ENCODE measurements at regions not wholly inside any gene's neighbourhood (a gene's known extent, or its start where the extent isn't known, plus 50 kb on each side); places are given as distances from the start of the nearest gene placed in this dataset.

GRCh38 chr1:213570487-213570886 lies 417.3 kb upstream of the PROX1 start:
- Mint-ChIP-seq H3K27ac (no peak overlapping the region), H3K9me3 (peaks cover 22% of the 10 kb centered on the region), H3K4me1 (no peaks in the 10 kb centered on the region), H3K27me3 (ENCODE audit: low read depth) (no peaks in the 10 kb centered on the region; the same call in 1 of the 2 replicates), H3K36me3 (peaks cover 14% of the 10 kb centered on the region), H3K4me3 (no peak overlapping the region)
- POLR2A ChIA-PET, result no interaction called here
- ATAC-seq, result no peak
- CTCF ChIA-PET, result no interaction called here
- no peak for DNase-seq (ENCODE audit: low spot score)
- TF ChIP-seq ELF4 (CRISPR knock-in tag; IDR thresholded peaks at IDR 0.05; ENCODE audit: low read depth) (no peak), RORB (CRISPR knock-in tag; IDR thresholded peaks at IDR 0.05) (no peak), AFF4 (CRISPR knock-in tag; IDR thresholded peaks at IDR 0.05; ENCODE audit: borderline replicate concordance) (no peak), ATF1 (CRISPR knock-in tag; IDR thresholded peaks at IDR 0.05) (no peak), ATF2 (CRISPR knock-in tag; IDR thresholded peaks at IDR 0.05; ENCODE audit: borderline replicate concordance, low read depth) (no peak), HMGXB4 (CRISPR knock-in tag; IDR thresholded peaks at IDR 0.05) (no peak), ZNF532 (CRISPR knock-in tag; IDR thresholded peaks at IDR 0.05; ENCODE audit: borderline replicate concordance) (no peak), ZNF219 (CRISPR knock-in tag; IDR thresholded peaks at IDR 0.05; ENCODE audit: borderline replicate concordance) (no peak), ZNF138 (CRISPR knock-in tag; conservative IDR thresholded peaks at IDR 0.05) (no peak), NFYB (CRISPR knock-in tag; conservative IDR thresholded peaks at IDR 0.05; ENCODE audit: low read depth) (no peak), NFE2L1 (CRISPR knock-in tag; IDR thresholded peaks at IDR 0.05) (no peak), TCF7 (CRISPR knock-in tag; IDR thresholded peaks at IDR 0.05; ENCODE audit: low read depth) (no peak), GTF2I (CRISPR knock-in tag; conservative IDR thresholded peaks at IDR 0.05) (no peak), KAT7 (CRISPR knock-in tag; IDR thresholded peaks at IDR 0.05; ENCODE audit: borderline replicate concordance) (no peak)
- TF ChIP-seq, protein P1, sequence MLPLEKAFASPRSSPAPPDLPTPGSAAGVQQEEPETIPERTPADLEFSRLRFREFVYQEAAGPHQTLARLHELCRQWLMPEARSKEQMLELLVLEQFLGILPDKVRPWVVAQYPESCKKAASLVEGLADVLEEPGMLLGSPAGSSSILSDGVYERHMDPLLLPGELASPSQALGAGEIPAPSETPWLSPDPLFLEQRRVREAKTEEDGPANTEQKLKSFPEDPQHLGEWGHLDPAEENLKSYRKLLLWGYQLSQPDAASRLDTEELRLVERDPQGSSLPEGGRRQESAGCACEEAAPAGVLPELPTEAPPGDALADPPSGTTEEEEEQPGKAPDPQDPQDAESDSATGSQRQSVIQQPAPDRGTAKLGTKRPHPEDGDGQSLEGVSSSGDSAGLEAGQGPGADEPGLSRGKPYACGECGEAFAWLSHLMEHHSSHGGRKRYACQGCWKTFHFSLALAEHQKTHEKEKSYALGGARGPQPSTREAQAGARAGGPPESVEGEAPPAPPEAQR (CRISPR knock-in tag; IDR thresholded peaks at IDR 0.05), result no peak
- TF ChIP-seq, protein P2, sequence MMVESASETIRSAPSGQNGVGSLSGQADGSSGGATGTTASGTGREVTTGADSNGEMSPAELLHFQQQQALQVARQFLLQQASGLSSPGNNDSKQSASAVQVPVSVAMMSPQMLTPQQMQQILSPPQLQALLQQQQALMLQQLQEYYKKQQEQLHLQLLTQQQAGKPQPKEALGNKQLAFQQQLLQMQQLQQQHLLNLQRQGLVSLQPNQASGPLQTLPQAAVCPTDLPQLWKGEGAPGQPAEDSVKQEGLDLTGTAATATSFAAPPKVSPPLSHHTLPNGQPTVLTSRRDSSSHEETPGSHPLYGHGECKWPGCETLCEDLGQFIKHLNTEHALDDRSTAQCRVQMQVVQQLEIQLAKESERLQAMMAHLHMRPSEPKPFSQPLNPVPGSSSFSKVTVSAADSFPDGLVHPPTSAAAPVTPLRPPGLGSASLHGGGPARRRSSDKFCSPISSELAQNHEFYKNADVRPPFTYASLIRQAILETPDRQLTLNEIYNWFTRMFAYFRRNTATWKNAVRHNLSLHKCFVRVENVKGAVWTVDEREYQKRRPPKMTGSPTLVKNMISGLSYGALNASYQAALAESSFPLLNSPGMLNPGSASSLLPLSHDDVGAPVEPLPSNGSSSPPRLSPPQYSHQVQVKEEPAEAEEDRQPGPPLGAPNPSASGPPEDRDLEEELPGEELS (CRISPR knock-in tag; IDR thresholded peaks at IDR 0.05), result no peak
